Esophagus squamous epithelium (tissue), 4 donors: ENCODE measurements at regions not wholly inside any gene's neighbourhood (a gene's known extent, or its start where the extent isn't known, plus 50 kb on each side); places are given as distances from the start of the nearest gene placed in this dataset.

Experiments
- CTCF ChIP-seq, 6 experiments: fragments of 450-650 bp in 4 of 6; fragments of 200-600 bp in 2 of 6; sonication (generic) in 2 of 6; IDR thresholded peaks; one replicate each; pipeline ENCODE4 v1.5.1; 2016 to 2019; ENCODE audit warnings: antibody characterized with exemption in 6 of 6, mild to moderate bottlenecking in 4 of 6, moderate library complexity in 4 of 6
- POLR2A ChIP-seq, 4 donors: fragments of 450-650 bp; IDR thresholded peaks; one replicate each; pipeline ENCODE4 v1.6.1; 2017; ENCODE audit warnings: antibody characterized with exemption in 4 of 4, mild to moderate bottlenecking in 4 of 4, moderate library complexity in 3 of 4

- TF ChIP-seq POLR2A (IDR thresholded peaks at IDR 0.05), result no peak
- no peak for TF ChIP-seq CTCF (IDR thresholded peaks at IDR 0.05)
These were observed 754.1 kb upstream of the MAN1A1 start for GRCh38 chr6:120103618-120104017.
